GM18505 (cell line): ENCODE measurements at regions not wholly inside any gene's neighbourhood (a gene's known extent, or its start where the extent isn't known, plus 50 kb on each side); places are given as distances from the start of the nearest gene placed in this dataset.

Source experiments
- ATAC-seq: cut with Tn5 transposase; IDR thresholded peaks from one replicate; pipeline ENCODE4 v1.9.1; 2021; ENCODE audit not compliant: unreplicated experiment
- POLR2A ChIP-seq: IDR thresholded peaks from 4 replicates; pipeline ENCODE4 v1.6.1; 2011; ENCODE audit warnings: borderline replicate concordance; ENCODE audit not compliant: insufficient read depth, insufficient read length; ENCODE audit errors: extremely low read depth

DNA sequence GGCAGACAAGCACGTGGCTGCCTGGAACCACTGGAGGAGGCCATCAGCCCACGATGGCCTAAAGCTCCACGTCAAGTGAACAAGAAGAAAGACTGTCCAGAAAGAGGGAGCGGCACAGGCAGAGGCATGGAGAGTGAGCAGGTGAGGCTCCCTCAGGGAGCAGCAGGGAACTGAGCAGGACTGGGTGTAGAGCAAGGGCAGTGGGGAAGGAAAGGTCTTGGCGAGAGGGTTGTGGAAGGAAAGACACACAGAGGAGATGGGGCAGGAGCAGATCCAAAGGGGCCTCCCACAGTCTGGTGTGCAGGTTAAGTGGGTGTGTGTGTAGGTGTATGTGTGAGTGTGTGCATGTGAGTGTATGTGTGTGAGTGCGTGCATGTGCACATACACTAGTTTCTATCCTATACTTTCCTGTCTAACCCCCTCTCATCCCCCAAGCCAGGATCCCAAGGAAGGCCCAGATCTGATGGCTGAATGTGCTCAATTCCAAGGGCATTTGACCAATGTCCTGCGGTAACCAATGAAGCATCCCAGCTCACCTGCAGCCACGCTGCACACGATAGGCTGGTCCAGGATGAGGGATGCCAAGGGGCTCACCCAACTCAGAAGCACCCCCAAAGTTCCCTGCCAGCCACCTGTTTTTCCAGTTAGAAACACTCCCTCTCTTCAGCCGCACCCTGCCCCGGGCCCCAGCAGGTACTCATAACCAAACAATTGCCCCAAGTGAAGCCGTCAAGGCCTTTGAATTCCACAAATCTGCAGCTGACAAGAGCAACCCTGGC lies 262.5 kb upstream of the RAB6C start:
- TF ChIP-seq POLR2A = no peak
- no peak for ATAC-seq

DNA sequence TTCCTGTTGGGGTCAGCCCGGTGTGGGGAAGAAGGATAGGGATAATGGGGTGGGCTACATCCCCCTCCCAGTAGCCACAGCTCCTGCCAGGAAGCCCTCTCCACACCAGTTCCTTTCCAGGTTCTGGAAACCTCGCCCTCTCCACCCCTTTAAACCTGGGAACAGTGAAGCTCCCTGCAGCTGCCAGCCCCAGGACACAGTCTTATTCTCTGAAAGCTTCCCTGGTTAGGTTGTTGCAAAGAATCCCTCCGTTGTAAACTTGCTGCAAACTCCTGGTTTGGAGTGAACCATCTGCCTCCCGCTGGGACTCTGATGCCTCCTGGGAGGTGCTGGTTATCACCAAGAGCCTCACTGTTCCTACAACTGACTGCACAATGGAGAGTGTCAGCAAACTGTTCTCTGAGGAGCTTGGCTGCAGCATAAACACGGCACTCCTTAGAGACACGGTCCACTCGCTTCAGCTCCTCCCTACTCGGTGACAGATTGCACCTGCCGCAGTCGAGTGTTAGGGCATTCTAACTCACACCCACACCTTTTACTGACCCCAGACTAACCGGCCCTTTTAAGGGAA lies 261.8 kb upstream of the RAB6C start:
- ATAC-seq = no peak
- TF ChIP-seq POLR2A = no peak

DNA sequence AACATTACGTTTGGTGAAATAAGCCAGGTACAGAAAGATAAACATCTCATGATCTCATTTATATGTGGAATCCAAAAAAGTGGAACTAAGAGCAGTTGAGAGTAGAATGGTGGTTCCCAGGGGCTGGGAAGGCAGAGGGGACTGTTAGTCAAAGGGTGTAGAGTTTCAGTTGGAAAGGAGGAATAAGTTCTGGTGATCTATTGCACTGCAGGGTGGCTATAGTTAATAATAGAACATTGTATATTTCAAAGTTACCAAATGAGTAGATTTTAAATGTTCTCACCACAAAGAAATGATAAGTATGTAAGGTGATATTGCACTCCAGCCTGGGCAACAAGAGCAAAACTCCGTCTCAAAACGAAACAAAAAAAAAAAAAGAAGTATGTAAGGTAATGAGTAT lies 260.1 kb upstream of the RAB6C start:
- TF ChIP-seq POLR2A = no peak
- no peak for ATAC-seq

DNA sequence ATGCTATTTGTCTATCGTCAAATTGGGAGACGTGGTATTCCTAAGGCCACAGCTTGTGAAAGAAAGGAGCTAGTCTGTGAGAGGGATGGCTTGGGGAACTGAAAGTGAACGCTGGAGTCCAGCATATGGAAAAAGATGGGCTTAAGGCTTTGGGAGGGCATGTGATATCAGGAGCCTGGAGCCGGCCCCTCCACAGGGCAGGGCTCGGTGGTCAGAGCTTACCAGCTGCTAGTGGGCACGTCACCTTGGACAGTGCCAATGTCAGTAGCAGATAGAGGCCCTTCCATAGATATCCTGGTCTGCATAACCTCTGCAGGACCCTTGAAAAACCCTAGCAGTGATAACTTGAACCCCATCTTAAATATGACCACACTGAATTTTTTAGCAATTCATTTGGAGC lies 259.1 kb upstream of the RAB6C start:
- TF ChIP-seq POLR2A = no peak
- ATAC-seq = no peak

DNA sequence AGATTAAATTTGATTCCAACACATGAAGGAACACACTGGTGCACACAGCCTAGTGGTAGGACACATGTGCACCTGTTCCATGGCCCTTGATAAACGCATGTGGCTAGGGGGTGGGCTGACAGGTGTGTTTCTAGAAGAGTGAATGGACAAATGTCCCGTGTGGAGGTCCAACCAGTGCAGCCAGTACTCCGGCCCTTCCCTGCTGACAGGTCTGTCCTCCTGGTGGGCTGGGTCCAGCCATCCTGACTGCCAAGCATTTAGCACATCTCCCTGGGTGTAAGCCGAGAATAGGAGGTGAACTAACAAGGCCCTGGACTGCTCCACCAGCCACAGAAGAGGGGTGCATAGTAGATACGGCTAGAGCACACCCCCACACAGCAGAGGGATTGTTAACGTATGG lies 258.7 kb upstream of the RAB6C start:
- no peak for ATAC-seq
- no peak for TF ChIP-seq POLR2A

DNA sequence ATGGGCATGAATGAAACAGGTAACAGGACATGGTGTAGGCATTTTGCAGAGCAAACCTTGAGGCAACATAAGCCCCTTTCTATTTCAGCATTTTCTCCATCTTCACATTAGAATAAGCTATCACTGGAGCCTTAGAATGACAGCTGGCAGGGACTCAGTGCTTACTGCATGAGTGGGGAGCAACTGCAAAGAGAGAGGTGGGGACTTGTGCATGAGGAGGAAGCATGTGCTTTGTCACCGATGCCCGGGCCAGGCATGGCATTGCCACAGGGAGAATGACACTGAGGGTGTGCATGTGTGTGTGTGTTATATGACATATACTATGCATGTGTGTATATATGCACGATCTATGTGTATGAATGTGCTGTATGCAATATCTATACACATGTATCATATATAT lies 258.2 kb upstream of the RAB6C start:
- TF ChIP-seq POLR2A = no peak
- no peak for ATAC-seq

DNA sequence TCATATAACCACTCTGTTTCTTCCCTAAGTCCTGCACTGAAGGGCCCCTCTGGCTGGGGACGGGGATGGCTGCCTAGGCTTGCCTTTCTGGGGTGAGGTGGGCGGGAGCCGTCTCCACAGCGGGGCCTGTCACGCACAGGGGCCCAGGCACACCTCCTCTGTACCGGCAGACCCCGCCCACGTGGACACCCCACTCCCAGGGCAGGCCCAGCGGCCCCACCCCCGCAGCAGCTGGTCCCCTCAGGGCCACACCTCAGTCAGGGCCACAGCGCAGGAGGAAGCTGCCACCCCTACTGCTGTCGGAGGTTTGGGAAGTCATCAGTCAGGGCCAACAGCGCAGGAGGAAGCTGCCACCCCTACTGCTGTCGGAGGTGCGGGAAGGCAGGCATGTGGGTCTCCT lies 257.6 kb upstream of the RAB6C start:
- no peak for ATAC-seq
- TF ChIP-seq POLR2A = no peak

DNA sequence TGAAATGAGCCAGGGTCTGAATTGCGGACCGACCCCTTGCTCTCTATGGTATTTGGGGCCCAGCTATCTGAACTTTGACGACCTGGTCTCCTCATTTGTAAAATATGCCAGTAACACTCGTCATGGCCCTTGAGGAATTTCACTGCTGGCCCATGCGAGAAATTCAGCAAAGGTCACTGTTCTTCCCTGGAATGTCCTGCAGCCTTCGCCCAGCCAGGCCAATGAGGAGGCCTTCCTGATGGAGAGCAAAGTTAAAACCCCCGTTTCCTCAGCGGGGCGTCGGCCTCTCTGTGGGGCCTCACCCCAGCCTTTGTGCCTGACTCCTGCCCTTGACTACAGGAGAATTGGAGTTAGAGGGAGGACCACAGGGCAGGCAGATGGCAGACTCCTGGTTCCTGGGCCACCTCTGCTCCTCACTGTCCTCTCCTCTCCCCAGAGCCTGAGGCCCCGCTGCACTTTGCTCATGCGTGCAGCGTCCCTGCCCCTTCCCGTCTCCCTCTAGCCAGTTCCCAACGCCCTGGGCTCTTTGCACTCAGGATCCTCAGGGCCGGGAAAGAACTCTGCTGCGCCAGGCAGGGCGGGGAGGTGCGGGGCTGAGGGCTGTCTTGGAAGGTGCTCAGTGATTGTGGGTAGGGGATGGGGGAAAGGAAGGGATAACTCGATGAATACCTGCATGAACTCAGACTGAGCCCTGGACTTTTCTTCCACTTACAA lies 257.0 kb upstream of the RAB6C start:
- ATAC-seq = no peak
- no peak for TF ChIP-seq POLR2A

DNA sequence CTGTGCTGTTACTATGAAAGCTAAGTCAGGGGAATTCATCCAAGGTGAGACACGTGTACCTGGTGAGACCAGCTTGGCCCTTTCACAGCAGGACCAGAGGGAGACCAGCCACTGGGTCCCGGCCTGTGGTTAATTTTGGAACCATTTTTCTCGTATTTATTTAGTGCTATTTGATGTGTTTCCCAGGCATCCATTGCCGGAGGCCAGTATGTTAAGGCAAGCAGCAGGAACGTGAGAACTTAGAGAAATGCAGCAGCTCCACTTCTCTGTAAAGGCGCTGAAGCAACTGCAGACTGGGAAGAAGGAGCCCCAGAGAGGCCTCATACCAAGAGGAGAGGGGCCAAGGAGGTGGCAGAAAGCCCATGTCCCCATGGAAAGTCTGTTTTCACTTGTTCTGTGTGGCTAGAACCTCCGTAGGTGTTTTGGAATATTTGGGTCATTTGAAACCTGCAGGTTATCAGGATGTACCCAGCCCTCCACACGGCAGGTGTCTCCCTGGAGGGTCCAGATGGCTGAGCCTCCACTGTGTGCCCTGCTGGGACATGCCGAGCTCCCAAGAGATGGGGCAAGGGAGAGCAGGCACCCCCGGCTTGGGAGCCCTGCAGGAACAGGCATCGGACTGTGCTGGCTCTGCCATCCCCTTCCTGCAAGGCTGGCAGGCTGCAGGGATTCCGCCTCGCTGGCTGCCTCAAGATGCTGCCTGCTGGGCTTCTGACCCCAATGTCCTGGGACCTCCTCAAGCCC lies 256.0 kb upstream of the RAB6C start:
- no peak for ATAC-seq
- TF ChIP-seq POLR2A = no peak

DNA sequence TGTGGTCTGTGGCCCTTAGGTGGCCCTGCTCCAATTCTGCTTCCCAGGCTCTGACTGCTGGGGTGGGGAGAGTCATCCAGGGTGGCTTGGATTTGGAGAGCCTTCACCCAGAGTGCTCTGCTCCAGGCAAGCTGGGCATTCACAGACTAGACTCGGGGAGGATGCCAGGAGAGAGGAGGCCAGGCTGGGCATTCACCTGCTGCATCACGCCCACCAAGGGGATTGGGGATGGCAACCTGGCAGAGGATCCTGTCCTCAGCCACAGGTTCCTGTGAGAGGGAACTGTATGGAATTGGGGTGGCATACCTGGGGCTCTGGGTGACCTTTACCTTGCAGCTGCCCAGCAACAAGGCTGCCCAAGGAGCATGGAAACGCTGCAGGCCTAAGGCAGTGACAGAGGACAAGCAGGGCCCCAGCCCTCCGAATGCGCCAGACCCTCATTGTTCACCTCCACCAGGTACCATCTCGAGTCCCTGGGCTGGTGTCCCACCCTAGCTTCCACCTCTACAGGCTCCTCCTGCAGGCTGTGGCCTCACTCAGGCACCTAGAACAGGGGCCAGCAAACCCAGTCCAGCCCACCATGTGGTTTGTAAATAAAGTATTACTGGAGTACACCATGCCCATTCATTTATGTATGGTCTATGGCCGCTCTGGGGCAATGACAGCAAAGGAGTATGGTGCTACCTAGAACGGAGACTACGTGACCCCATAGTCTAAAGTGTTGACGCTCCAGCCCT lies 255.3 kb upstream of the RAB6C start:
- ATAC-seq = no peak
- no peak for TF ChIP-seq POLR2A

DNA sequence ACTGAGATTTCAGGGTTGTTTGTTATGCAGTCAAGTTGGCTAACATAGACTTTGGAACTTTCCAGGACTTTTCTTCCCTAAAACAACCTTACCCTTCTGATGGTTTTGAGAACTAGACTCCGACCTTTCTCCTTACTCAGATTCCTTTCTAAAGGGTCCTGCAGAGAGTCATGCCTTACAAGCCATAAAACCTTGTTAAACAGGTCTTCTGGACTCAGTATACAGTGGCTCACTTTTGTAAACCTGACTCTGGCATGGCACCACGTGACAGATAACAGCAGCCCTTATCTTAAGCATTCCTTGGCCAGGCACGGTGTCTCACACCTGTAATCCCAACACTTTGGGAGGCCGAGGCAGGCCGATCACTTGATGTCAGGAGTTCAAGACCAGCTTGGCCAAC lies 253.2 kb upstream of the RAB6C start:
- no peak for TF ChIP-seq POLR2A
- ATAC-seq = no peak

DNA sequence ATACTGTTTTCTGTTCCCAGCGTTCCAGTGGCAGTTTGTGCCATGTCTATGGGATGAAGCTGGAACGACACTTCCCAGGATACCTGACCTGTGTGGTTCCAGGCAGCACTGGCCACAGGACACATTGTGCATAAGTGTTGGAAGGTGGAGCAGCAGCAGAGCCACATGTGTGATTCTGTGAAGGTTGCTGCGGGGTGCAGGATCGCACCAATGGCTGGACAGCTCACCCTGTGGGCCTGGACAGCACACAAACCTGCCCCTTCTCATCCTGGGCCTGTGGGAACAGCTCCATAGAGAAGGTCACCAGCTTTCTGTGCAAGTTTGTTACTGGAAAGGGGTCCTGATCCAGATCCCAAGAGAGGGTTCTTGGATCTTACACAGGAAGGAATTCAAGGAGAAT lies 252.2 kb upstream of the RAB6C start:
- ATAC-seq = no peak
- no peak for TF ChIP-seq POLR2A
